Endothelial cell of umbilical vein (primary cell): ENCODE measurements at regions not wholly inside any gene's neighbourhood (a gene's known extent, or its start where the extent isn't known, plus 50 kb on each side); places are given as distances from the start of the nearest gene placed in this dataset.

ENCODE experiments used
- BruUV-seq: library from RNA; stranded (reverse); fragments of 400-500 nt; replicated peaks from 2 replicates; lab custom pipeline; 2021; lab: Mats Ljungman, UMichigan
- CTCF ChIA-PET: fragments of 300-600, 350-600 bp; sonication (Branson Sonifier 250); formaldehyde crosslinking; loops from one replicate; lab custom pipeline; 2021; ENCODE audit warnings: antibody characterized with exemption, inconsistent platforms; lab: Charles Lee
- POLR2A ChIA-PET: fragments of 300-600, 350-600 bp; sonication (Branson Sonifier 250); formaldehyde crosslinking; loops from one replicate; lab custom pipeline; 2021; ENCODE audit warnings: antibody characterized with exemption, inconsistent platforms; lab: Charles Lee
- DNase-seq: peaks from one replicate; pipeline ENCODE4 v3.0.0-alpha.2; 2011; ENCODE audit warnings: low read depth, low spot score
- FAIRE-seq: peaks from 2 replicates; lab custom pipeline; 2011; peaks lifted over from hg19 to GRCh38; lab: Jason Lieb, UNC
- H2AFZ ChIP-seq: 2 replicates; pipeline ENCODE4 v1.6.0; 2012; ENCODE audit warnings: low read depth, low read length, control low read depth, inconsistent platforms
- H3K27ac ChIP-seq: 2 replicates; pipeline ENCODE4 v1.5.1; 2011; ENCODE audit warnings: low read depth, mild to moderate bottlenecking, control low read depth, low read length, moderate library complexity; ENCODE audit not compliant: insufficient read depth
- H3K27me3 ChIP-seq, 2 experiments: 2 replicates each; pipeline versions ENCODE4 v1.6.0 to v1.6.1; 2011; ENCODE audit warnings: low read length in 2 of 2, mixed read lengths in 1 of 2; ENCODE audit not compliant: control insufficient read depth in 2 of 2, insufficient read depth in 2 of 2
- H3K36me3 ChIP-seq, 2 experiments: 2 replicates in 1 of 2; 3 replicates in 1 of 2; pipeline ENCODE4 v1.5.1; 2011; ENCODE audit warnings: low read length in 2 of 2, mild to moderate bottlenecking in 1 of 2, moderate library complexity in 1 of 2; ENCODE audit not compliant: control insufficient read depth in 2 of 2, insufficient read depth in 2 of 2; ENCODE audit errors: extremely low read depth in 1 of 2
- H3K4me1 ChIP-seq: 3 replicates; pipeline ENCODE4 v1.5.1; 2011; ENCODE audit warnings: mild to moderate bottlenecking, low read length; ENCODE audit not compliant: control insufficient read depth, insufficient read depth; ENCODE audit errors: extremely low read depth
- H3K4me2 ChIP-seq: 2 replicates; pipeline ENCODE4 v1.6.1; 2011; ENCODE audit warnings: low read length, control low read depth, mixed read lengths; ENCODE audit not compliant: insufficient read depth
- H3K4me3 ChIP-seq, 3 experiments: fragments of 200-600 bp in 1 of 3; sonication (generic), shearing (Covaris generic) in 1 of 3; replicated peaks in 1 of 3; 2 replicates each; pipeline ENCODE4 v1.5.1; 2011 to 2016; ENCODE audit warnings: control low read depth in 3 of 3, low read length in 3 of 3, mild to moderate bottlenecking in 2 of 3, inconsistent platforms in 1 of 3, low read depth in 1 of 3, moderate library complexity in 1 of 3; ENCODE audit not compliant: insufficient read depth in 1 of 3
- H3K79me2 ChIP-seq: 2 replicates; pipeline ENCODE4 v1.6.0; 2012; ENCODE audit warnings: low read length, inconsistent platforms; ENCODE audit not compliant: control insufficient read depth, insufficient read depth
- H3K9ac ChIP-seq: replicated peaks from 2 replicates; pipeline ENCODE3; 2011; ENCODE audit warnings: low read length, control low read depth; ENCODE audit not compliant: insufficient read depth; ENCODE audit errors: extremely low read depth
- H3K9me1 ChIP-seq: replicated peaks from 3 replicates; pipeline ENCODE4 v1.6.0; 2011; ENCODE audit warnings: mild to moderate bottlenecking, low read length; ENCODE audit not compliant: control insufficient read depth, insufficient read depth; ENCODE audit errors: extremely low read depth
- H3K9me3 ChIP-seq: replicated peaks from 2 replicates; pipeline ENCODE4 v1.5.1; 2012; ENCODE audit warnings: low read length, inconsistent platforms; ENCODE audit not compliant: control insufficient read depth, insufficient read depth
- H4K20me1 ChIP-seq: replicated peaks from 2 replicates; pipeline ENCODE3; 2011; ENCODE audit warnings: mild to moderate bottlenecking, low read length; ENCODE audit not compliant: control insufficient read depth, insufficient read depth; ENCODE audit errors: extremely low read depth
- EZH2 ChIP-seq: IDR thresholded peaks from 2 replicates; pipeline ENCODE4 v1.6.1; 2012; ENCODE audit warnings: borderline replicate concordance, low read depth, mild to moderate bottlenecking, moderate library complexity, low read length, inconsistent platforms; ENCODE audit not compliant: severe bottlenecking
- FOS ChIP-seq: IDR thresholded peaks from 2 replicates; pipeline ENCODE4 v1.6.1; 2011; ENCODE audit warnings: mild to moderate bottlenecking, low read length, moderate library complexity, borderline replicate concordance; ENCODE audit not compliant: insufficient read depth
- GATA2 ChIP-seq: IDR thresholded peaks from 2 replicates; pipeline ENCODE4 v1.7.0; 2011; ENCODE audit warnings: low read depth, mild to moderate bottlenecking, moderate library complexity, mixed read lengths, low read length; ENCODE audit not compliant: insufficient read length, insufficient read depth
- JUN ChIP-seq: IDR thresholded peaks from 2 replicates; pipeline ENCODE4 v1.6.1; 2011; ENCODE audit warnings: borderline replicate concordance, low read depth; ENCODE audit not compliant: insufficient read length, insufficient read depth
- MYC ChIP-seq: IDR thresholded peaks from one replicate; pipeline ENCODE4 v1.6.1; 2011; ENCODE audit warnings: mild to moderate bottlenecking, low read depth, low read length
- dilution Hi-C: fragments of 300-500 bp; cut with MboI; formaldehyde crosslinking; loops from one replicate; pipeline ENCODE4 v1.15.0; 2019; ENCODE audit warnings: low sequenced_read_pairs; ENCODE audit not compliant: extremely low pct_ligation_motif_present
- intact Hi-C: fragments of 100-400 bp; cut with micrococcal nuclease; formaldehyde crosslinking; loops from one replicate; pipeline ENCODE4 v1.10.0; 2022
- TF ChIP-seq, protein P1 (sequence below), 2 donors: IDR thresholded peaks; 1 replicate in 1 of 2; 2 replicates in 1 of 2; pipeline ENCODE4 v1.5.1; 2011; ENCODE audit warnings: low read length in 2 of 2, mild to moderate bottlenecking in 2 of 2, moderate library complexity in 2 of 2, control low read depth in 1 of 2, inconsistent platforms in 1 of 2, low read depth in 1 of 2; ENCODE audit not compliant: insufficient read depth in 1 of 2; ENCODE audit errors: extremely low read depth in 1 of 2
- TF ChIP-seq, protein P2 (sequence below): IDR thresholded peaks from 2 replicates; pipeline ENCODE4 v1.6.1; 2011; ENCODE audit not compliant: insufficient read depth, insufficient read length

DNA sequence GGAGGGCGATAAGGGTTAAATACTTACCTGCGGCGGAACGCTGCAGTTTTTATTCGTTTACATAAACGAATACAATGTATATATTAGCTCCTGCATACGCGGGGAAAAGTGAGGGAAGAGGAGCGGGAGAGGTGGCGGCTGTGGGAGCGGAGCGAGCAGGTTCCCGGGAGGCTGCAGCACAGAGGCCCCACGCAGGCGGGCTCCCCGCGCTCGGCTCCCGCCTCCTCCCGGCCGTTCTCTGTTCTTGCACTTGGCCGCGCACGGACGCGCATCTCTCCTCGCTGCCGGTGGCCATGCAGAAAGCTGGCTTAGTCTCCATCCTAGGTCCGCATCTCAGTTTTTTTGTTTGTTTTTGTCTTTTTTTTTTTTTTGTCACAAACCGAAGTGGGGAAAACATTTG lies 340.4 kb upstream of the FAT1 start:
- Histone ChIP-seq H3K4me2 (no peak overlapping the region), H3K79me2 (no peaks in the 10 kb centered on the region), H2AFZ (no peak overlapping the region), H3K4me1 (no peaks in the 10 kb centered on the region), H3K4me3 (no peak overlapping the region), H3K9ac (no peak overlapping the region), H4K20me1 (no peaks in the 10 kb centered on the region), H3K27me3 (no peaks in the 10 kb centered on the region), H3K9me3 (no peaks in the 10 kb centered on the region), H3K27ac (no peak overlapping the region), H3K36me3 (no peaks in the 10 kb centered on the region), H3K9me1 (no peaks in the 10 kb centered on the region)
- no TSS peak for BruUV-seq
- POLR2A ChIA-PET = no interaction called here
- CTCF ChIA-PET = no interaction called here
- FAIRE-seq (no peak), DNase-seq (no peak)
- intact Hi-C loops = no loop called here
- no peak for TF ChIP-seq MYC
- TF ChIP-seq, protein P1, sequence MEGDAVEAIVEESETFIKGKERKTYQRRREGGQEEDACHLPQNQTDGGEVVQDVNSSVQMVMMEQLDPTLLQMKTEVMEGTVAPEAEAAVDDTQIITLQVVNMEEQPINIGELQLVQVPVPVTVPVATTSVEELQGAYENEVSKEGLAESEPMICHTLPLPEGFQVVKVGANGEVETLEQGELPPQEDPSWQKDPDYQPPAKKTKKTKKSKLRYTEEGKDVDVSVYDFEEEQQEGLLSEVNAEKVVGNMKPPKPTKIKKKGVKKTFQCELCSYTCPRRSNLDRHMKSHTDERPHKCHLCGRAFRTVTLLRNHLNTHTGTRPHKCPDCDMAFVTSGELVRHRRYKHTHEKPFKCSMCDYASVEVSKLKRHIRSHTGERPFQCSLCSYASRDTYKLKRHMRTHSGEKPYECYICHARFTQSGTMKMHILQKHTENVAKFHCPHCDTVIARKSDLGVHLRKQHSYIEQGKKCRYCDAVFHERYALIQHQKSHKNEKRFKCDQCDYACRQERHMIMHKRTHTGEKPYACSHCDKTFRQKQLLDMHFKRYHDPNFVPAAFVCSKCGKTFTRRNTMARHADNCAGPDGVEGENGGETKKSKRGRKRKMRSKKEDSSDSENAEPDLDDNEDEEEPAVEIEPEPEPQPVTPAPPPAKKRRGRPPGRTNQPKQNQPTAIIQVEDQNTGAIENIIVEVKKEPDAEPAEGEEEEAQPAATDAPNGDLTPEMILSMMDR (IDR thresholded peaks at IDR 0.05; ENCODE audit: extremely low read depth in 1 of 2, insufficient read depth in 1 of 2, low read depth in 1 of 2, low read length in 2 of 2) = no peak
- TF ChIP-seq JUN = no peak
- TF ChIP-seq FOS = no peak
- TF ChIP-seq, protein P2, sequence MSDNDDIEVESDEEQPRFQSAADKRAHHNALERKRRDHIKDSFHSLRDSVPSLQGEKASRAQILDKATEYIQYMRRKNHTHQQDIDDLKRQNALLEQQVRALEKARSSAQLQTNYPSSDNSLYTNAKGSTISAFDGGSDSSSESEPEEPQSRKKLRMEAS = no peak
- TF ChIP-seq GATA2 = no peak
- TF ChIP-seq EZH2 = no peak
- dilution Hi-C loops = no loop called here
